ENCODE measurements at regions not wholly inside any gene's neighbourhood (a gene's known extent, or its start where the extent isn't known, plus 50 kb on each side); places are given as distances from the start of the nearest gene placed in this dataset.

GRCh38 chr18:60075477-60075876, 175.7 kb downstream of the PMAIP1 start:
- no peak overlapping the region for H3K27ac ChIP-seq
- no peak for DNase-seq (ENCODE audit: low spot score in 2 of 2)
- no peaks in the 10 kb centered on the region for H3K36me3 ChIP-seq
- TF ChIP-seq POLR2A (IDR thresholded peaks at IDR 0.05): no peak
- no peak for TF ChIP-seq EP300 (IDR thresholded peaks at IDR 0.05)
- no peak for TF ChIP-seq POLR2AphosphoS5 (IDR thresholded peaks at IDR 0.05)
- TF ChIP-seq CTCF (IDR thresholded peaks at IDR 0.05): no peak
- H3K4me1 ChIP-seq: no peaks in the 10 kb centered on the region
- WGBS: 100% methylated on average over 2 of the region's 3 CpGs
- no peak overlapping the region for H3K4me3 ChIP-seq
- peaks cover 3% of the 10 kb centered on the region for H3K9me3 ChIP-seq
- H3K27me3 ChIP-seq: no peaks in the 10 kb centered on the region

- no peak for TF ChIP-seq CTCF (IDR thresholded peaks at IDR 0.05)
- TF ChIP-seq POLR2A (IDR thresholded peaks at IDR 0.05): no peak
- TF ChIP-seq EP300 (IDR thresholded peaks at IDR 0.05): no peak
- TF ChIP-seq POLR2AphosphoS5 (IDR thresholded peaks at IDR 0.05): no peak
Observed at GRCh38 chr18:60070631-60071030, 170.8 kb downstream of the PMAIP1 start.

GRCh38 chr18:60069145-60069544, 169.3 kb downstream of the PMAIP1 start:
- H3K4me1 ChIP-seq: no peaks in the 10 kb centered on the region
- H3K27ac ChIP-seq: no peak overlapping the region
- H3K27me3 ChIP-seq: no peaks in the 10 kb centered on the region
- H3K9me3 ChIP-seq: no peaks in the 10 kb centered on the region
- TF ChIP-seq POLR2A (IDR thresholded peaks at IDR 0.05) (no peak), EP300 (IDR thresholded peaks at IDR 0.05) (no peak), CTCF (IDR thresholded peaks at IDR 0.05) (no peak), POLR2AphosphoS5 (IDR thresholded peaks at IDR 0.05) (no peak)
- WGBS: 69% methylated on average over 2 of the region's 2 CpGs
- H3K36me3 ChIP-seq: no peaks in the 10 kb centered on the region
- no peak for DNase-seq (ENCODE audit: low spot score in 2 of 2)
- no peak overlapping the region for H3K4me3 ChIP-seq

More at GRCh38 chr18:60070631-60071030, 170.8 kb downstream of the PMAIP1 start:
- no peaks in the 10 kb centered on the region for H3K36me3 ChIP-seq
- H3K4me3 ChIP-seq: no peak overlapping the region
- no peak for DNase-seq (ENCODE audit: low spot score in 2 of 2)
- peaks cover 1% of the 10 kb centered on the region for H3K9me3 ChIP-seq
- WGBS: 61% methylated on average over 3 of the region's 3 CpGs
- no peaks in the 10 kb centered on the region for H3K4me1 ChIP-seq
- H3K27ac ChIP-seq: no peak overlapping the region
- no peaks in the 10 kb centered on the region for H3K27me3 ChIP-seq

- Histone ChIP-seq H3K27me3 (no peaks in the 10 kb centered on the region), H3K4me3 (no peak overlapping the region), H3K36me3 (no peaks in the 10 kb centered on the region), H3K4me1 (no peaks in the 10 kb centered on the region), H3K9me3 (no peaks in the 10 kb centered on the region), H3K27ac (no peak overlapping the region)
- DNase-seq (ENCODE audit: low spot score in 2 of 2): no peak
- 38% methylated on average over 8 of the region's 8 CpGs for WGBS
- TF ChIP-seq POLR2AphosphoS5 (IDR thresholded peaks at IDR 0.05) (no peak), CTCF (IDR thresholded peaks at IDR 0.05) (no peak), POLR2A (IDR thresholded peaks at IDR 0.05) (no peak), EP300 (IDR thresholded peaks at IDR 0.05) (no peak)
Observed at GRCh38 chr18:60067426-60068210, 167.8 kb downstream of the PMAIP1 start.

GRCh38 chr18:60066219-60066975, 166.6 kb downstream of the PMAIP1 start:
- TF ChIP-seq CTCF (IDR thresholded peaks at IDR 0.05) (no peak), POLR2AphosphoS5 (IDR thresholded peaks at IDR 0.05) (no peak), POLR2A (IDR thresholded peaks at IDR 0.05) (no peak), EP300 (IDR thresholded peaks at IDR 0.05) (no peak)
- Histone ChIP-seq H3K9me3 (no peaks in the 10 kb centered on the region), H3K4me3 (no peak overlapping the region), H3K36me3 (no peaks in the 10 kb centered on the region), H3K27me3 (no peaks in the 10 kb centered on the region), H3K4me1 (no peaks in the 10 kb centered on the region), H3K27ac (no peak overlapping the region)
- 74% methylated on average over 8 of the region's 8 CpGs for WGBS
- no peak for DNase-seq (ENCODE audit: low spot score in 2 of 2)

Measured in suprapubic skin (tissue), 4 donors.